MCF 10A (cell line): ENCODE measurements at regions not wholly inside any gene's neighbourhood (a gene's known extent, or its start where the extent isn't known, plus 50 kb on each side); places are given as distances from the start of the nearest gene placed in this dataset.
"Not testable (repeated sequence)": the region's sequence is repeated elsewhere in the genome, so short reads cannot be mapped to it uniquely, and the experiment has no call there.

Experiments used
- BruUV-seq: library from RNA; stranded (reverse); fragments of 400-500 nt; replicated peaks from 2 replicates; lab custom pipeline; 2021; lab: Mats Ljungman, UMichigan
- CTCF ChIA-PET: fragments of 300-600 bp; sonication (Branson Sonifier 250); formaldehyde crosslinking; extraction: SDS; loops from one replicate; lab custom pipeline; 2021; ENCODE audit warnings: antibody characterized with exemption, inconsistent platforms; lab: Yijun Ruan, JAX
- POLR2A ChIA-PET: fragments of 300-600, 350-650 bp; sonication (Branson Sonifier 250); formaldehyde crosslinking; extraction: SDS; loops from one replicate; lab custom pipeline; 2020; ENCODE audit warnings: antibody characterized with exemption, inconsistent platforms; lab: Yijun Ruan, JAX
- DNase-seq: peaks from one replicate; pipeline ENCODE4 v3.0.0-alpha.2; 2018; ENCODE audit not compliant: unreplicated experiment
- H3K27ac Mint-ChIP-seq: one replicate; pipeline ENCODE4 v1.8.0; 2022; ENCODE audit warnings: mild to moderate bottlenecking, low read depth, mixed read lengths; ENCODE audit not compliant: unreplicated experiment
- H3K27me3 Mint-ChIP-seq: one replicate; pipeline ENCODE4 v1.8.0; 2022; ENCODE audit warnings: mixed read lengths; ENCODE audit not compliant: insufficient read depth, unreplicated experiment
- H3K36me3 Mint-ChIP-seq: one replicate; pipeline ENCODE4 v1.8.0; 2022; ENCODE audit warnings: mild to moderate bottlenecking, moderate library complexity, mixed read lengths; ENCODE audit not compliant: insufficient read depth, unreplicated experiment
- H3K4me1 Mint-ChIP-seq: one replicate; pipeline ENCODE4 v1.8.0; 2022; ENCODE audit warnings: mixed read lengths; ENCODE audit not compliant: insufficient read depth, unreplicated experiment
- H3K4me3 Mint-ChIP-seq: one replicate; pipeline ENCODE4 v1.8.0; 2022; ENCODE audit warnings: mild to moderate bottlenecking, moderate library complexity, mixed read lengths; ENCODE audit not compliant: unreplicated experiment
- H3K9me3 Mint-ChIP-seq: one replicate; pipeline ENCODE4 v1.8.0; 2022; ENCODE audit warnings: mixed read lengths; ENCODE audit not compliant: unreplicated experiment
- intact Hi-C: fragments of 100-400 bp; cut with micrococcal nuclease; formaldehyde crosslinking; loops from 2 replicates; pipeline ENCODE4 v1.14.1; 2022

DNA sequence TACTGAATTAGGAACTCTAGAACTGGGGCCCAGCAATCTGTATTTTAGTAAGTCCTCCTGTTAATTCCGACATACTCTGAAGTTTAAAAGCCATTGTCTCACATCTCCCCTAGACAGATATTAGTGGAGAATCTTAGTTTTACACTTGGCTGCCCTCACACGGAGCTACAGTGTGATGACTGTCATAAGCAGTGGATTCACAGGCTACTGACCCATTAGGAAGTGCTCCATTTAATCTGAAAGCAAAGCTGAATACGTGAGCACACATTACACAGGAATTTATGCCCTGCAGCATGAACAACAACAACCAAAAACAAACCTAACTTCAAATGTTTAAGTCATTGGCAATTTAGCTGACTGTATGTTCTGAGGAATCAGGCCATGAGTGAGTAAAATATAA lies 416.4 kb upstream of the ANKRD20A1 start:
- H3K4me3 Mint-ChIP-seq, H3K27me3 Mint-ChIP-seq, DNase-seq, BruUV-seq, H3K36me3 Mint-ChIP-seq, CTCF ChIA-PET, H3K27ac Mint-ChIP-seq, intact Hi-C loops, H3K4me1 Mint-ChIP-seq, POLR2A ChIA-PET, H3K9me3 Mint-ChIP-seq: not testable (repeated sequence)

DNA sequence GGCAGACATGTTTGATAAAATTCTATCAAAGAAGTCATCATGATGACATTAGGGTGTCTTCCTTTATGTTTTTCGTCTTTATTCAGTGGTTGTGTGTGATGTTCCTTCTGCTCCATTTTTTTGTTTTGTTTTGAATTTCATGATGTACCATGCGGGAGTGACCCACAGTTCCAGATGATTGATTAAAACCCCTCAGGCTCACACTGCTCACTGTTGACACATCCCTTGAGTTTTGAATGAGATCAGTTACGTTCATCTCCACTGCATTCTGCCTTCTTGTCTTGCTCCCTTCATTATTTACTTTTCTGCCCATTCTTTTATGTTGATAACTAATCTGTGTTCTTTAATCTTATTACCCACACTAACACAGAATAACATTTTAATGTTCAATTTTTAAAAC lies 421.7 kb upstream of the ANKRD20A1 start:
- H3K36me3 Mint-ChIP-seq, BruUV-seq, DNase-seq, H3K4me3 Mint-ChIP-seq, POLR2A ChIA-PET, CTCF ChIA-PET, H3K27me3 Mint-ChIP-seq, H3K27ac Mint-ChIP-seq, H3K9me3 Mint-ChIP-seq, intact Hi-C loops, H3K4me1 Mint-ChIP-seq: not testable (repeated sequence)

DNA sequence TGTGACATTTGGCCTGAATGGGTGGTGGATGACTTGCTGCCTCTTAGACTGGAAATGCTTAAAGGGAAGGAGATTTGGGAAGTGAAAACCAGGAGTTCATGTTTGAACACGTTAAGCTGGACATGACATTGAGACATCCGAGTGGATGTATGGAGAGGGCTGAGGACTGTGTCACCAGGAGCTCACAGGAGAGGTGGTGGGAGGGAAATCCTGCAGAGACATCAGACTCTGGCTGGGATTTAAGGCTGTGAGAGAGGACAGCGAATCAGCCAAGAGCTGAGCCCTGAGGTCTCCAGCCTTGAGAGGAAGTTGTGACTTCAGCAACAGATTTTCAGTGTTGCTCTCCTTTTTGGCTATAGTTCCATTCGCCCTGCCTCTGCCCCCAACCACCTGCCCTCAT lies 432.5 kb upstream of the SPATA31A3 start:
- H3K4me1 Mint-ChIP-seq, intact Hi-C loops, BruUV-seq, H3K27ac Mint-ChIP-seq, H3K4me3 Mint-ChIP-seq, H3K9me3 Mint-ChIP-seq, POLR2A ChIA-PET, DNase-seq, H3K27me3 Mint-ChIP-seq, CTCF ChIA-PET, H3K36me3 Mint-ChIP-seq: not testable (repeated sequence)

DNA sequence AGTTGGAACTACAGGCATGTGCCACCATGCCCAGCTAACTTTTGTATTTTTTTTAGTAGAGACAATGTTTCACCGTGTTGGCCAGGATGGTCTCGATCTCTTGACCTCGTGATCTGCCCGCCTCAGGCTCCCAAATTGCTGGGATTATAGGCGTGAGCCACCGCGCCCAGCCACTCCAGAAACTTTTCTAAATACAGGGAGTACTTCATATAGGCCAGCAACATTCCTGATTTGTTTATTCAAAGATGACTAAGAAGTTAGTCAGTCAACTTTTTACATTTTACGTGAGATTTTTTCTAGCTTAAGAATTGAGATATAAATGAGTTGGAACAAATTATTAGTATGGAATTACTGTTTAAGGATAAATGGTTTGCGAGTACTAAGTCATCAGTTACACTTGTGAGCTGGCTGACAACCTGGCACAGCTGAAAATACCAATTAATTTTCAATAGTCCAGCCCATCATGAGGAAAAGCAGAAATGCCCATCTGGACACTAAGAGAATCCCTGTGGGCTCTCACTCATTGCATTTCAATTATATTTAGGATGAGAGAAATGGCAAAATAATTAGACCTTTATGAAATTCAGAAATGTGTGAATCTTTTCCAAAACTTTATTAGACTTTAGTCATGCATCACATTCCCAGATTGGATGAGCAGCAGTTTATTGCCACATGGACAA lies 430.8 kb upstream of the SPATA31A3 start:
- H3K36me3 Mint-ChIP-seq, DNase-seq, H3K9me3 Mint-ChIP-seq, H3K4me3 Mint-ChIP-seq, CTCF ChIA-PET, POLR2A ChIA-PET, H3K27me3 Mint-ChIP-seq, intact Hi-C loops, BruUV-seq, H3K4me1 Mint-ChIP-seq, H3K27ac Mint-ChIP-seq: not testable (repeated sequence)

DNA sequence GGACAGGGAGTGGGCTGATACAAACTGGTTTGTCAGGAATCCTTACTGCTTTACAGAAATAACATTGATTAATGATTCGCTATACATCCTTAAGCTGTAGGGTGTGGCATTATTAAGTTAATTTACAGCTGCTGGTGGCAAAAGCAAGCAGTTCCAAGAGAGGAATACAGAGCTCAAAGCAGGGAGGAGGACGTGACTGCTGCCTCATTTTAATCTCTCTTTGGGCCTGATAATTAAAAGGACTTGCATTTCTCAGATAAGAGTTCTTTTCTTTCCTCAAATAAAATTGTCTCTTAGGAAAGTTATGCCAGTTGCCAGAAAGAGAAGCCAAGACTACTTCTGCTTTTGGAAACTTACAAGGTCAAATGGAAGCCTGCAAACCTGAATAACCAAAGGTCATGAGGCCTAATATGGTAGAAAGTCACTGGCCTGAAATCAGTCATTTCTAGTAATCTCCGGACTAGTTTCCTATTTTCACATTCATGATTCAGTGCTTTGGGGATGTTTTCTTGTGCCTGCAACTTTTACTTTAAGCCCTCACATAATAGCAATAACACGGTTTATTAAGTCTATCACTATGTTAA lies 426.2 kb upstream of the SPATA31A3 start:
- H3K4me1 Mint-ChIP-seq, DNase-seq, H3K27ac Mint-ChIP-seq, intact Hi-C loops, POLR2A ChIA-PET, CTCF ChIA-PET, H3K27me3 Mint-ChIP-seq, BruUV-seq, H3K9me3 Mint-ChIP-seq, H3K4me3 Mint-ChIP-seq, H3K36me3 Mint-ChIP-seq: not testable (repeated sequence)

DNA sequence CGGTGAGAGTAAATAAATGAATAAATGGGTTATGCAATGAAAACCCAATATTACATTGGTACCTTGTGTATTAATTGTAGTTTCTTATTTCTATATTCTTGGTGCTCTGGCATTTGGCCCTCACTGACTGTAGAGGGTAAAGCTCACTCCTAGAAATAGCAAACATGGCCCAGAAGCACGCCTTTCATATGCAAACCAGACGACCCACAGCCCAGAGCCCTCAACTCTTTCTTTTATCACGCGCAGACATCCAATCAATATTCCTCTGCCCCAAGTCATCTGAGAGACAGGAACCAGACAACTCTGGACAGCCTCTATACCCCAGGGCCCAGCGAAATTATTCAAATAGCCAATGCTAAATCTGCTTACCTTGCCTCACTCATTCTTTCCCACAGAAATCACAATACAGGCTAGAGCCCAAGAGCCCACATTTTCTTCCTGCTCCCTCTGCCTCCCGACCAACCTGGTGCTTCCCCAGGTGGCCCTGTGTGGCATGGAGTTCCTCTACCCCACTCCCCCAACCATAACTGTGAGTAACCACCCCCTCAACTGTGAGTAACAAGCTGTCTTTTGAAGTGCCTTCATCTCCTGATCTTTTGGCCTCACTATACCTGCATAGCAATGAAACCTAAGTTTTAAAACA lies 425.1 kb upstream of the SPATA31A3 start:
- H3K9me3 Mint-ChIP-seq, CTCF ChIA-PET, intact Hi-C loops, POLR2A ChIA-PET, DNase-seq, H3K4me3 Mint-ChIP-seq, BruUV-seq, H3K27me3 Mint-ChIP-seq, H3K36me3 Mint-ChIP-seq, H3K4me1 Mint-ChIP-seq, H3K27ac Mint-ChIP-seq: not testable (repeated sequence)

DNA sequence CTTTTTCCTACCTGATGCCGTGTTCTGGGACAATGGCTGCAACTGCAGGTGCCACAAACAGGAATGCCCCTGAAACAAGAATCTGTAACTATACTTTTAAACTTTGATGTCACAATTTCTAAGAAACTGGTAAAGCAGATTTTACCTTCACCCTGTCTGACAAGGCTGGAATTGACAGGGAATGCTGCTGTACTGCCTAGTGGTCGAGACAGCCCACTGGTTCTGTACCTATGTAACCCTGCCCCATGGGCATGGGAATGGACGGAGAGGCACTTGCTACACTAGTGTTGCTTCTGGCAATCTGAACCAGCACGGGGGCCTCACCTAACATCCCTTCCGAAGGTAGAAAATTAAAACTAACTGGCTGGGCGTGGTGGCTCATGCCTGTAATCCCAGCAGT lies 424.3 kb upstream of the SPATA31A3 start:
- POLR2A ChIA-PET, intact Hi-C loops, H3K9me3 Mint-ChIP-seq, DNase-seq, CTCF ChIA-PET, H3K36me3 Mint-ChIP-seq, H3K4me3 Mint-ChIP-seq, H3K4me1 Mint-ChIP-seq, H3K27ac Mint-ChIP-seq, H3K27me3 Mint-ChIP-seq, BruUV-seq: not testable (repeated sequence)

DNA sequence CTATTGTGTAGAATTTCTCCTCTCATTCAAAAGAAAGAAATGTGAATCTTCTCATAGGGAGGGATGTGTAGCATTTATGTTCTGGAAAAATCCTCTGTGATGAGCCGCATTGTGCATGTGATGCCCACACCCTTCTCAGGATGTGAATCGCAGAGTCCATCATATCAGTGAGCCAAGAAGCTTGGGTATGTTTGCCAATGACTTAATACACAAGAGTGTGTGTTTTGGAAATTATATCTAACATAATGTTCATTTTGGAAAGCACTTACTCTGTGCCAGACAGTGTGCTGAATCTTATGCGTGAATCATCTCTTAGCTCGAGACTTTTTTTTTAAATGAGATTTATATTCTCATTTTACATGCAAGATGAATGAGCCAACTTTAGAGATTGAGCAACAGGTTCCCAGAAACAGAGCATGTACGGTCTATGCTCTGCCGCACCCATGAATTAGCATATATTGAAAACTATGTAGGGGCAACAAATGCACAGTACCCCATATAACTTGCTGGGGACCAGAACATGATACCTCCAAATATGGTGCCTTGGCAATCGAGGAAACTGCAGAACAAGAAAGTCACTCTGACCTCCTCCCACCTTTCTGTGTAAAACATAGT lies 418.4 kb upstream of the SPATA31A3 start:
- CTCF ChIA-PET, H3K27me3 Mint-ChIP-seq, BruUV-seq, intact Hi-C loops, H3K9me3 Mint-ChIP-seq, H3K36me3 Mint-ChIP-seq, H3K4me1 Mint-ChIP-seq, H3K4me3 Mint-ChIP-seq, POLR2A ChIA-PET, DNase-seq: not testable (repeated sequence)
- H3K27ac Mint-ChIP-seq, result peak overlapping the region; percentile 27

DNA sequence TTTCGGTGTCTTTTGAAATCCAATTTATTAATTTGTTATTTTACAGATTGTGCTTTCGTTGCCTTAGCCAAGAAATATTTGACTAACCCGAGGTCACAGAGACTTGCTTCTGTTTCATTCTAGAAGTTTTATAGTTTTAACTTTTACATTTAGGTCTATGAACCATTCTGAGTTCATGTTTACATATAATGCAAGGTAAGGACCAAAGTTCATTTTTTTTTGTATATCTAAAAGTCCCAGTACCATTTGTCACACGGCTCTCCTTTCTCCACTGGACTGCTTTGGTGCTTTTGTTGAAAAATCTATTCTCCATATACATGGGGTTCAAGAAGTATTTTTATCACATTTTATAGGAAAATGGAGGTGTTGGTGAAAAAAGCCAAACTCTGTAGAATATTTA lies 411.4 kb upstream of the SPATA31A3 start:
- POLR2A ChIA-PET, intact Hi-C loops, H3K27me3 Mint-ChIP-seq, H3K4me3 Mint-ChIP-seq, BruUV-seq, H3K4me1 Mint-ChIP-seq, DNase-seq, H3K9me3 Mint-ChIP-seq, H3K36me3 Mint-ChIP-seq, CTCF ChIA-PET, H3K27ac Mint-ChIP-seq: not testable (repeated sequence)
